ENCODE measurements at regions not wholly inside any gene's neighbourhood (a gene's known extent, or its start where the extent isn't known, plus 50 kb on each side); places are given as distances from the start of the nearest gene placed in this dataset.
A peak's percentile ranks its signal among the peaks of the same experiment; 100 is the strongest.

DNA sequence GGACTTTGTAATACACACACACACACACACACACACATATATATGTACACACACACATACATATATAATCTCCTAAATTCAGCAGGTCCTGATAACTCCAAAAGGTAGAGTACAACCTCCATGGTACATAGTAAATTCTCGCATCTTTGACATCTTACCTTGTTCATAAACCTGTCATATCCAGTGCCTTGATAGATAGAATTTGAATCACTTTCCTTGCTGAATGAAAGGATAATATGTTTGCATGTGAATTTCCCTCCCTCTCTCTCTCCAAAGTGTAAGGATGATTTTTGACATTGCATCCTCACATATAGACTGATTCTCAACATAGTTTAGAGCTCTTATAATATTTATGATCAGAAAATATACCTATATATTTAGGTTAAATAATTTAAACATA is 567.1 kb upstream of the ADGRL2 start:
- DNase-seq (ENCODE audit: low read depth in 1 of 2, low spot score in 1 of 2), result no peak
- H3K27ac ChIP-seq (replicated peaks), result no peak overlapping the region
- no peaks in the 10 kb centered on the region for H3K27me3 ChIP-seq (ENCODE audit: insufficient read depth, poor library complexity, severe bottlenecking)
- no peak overlapping the region for H3K4me3 ChIP-seq (replicated peaks; ENCODE audit: insufficient read depth, low read length)
- TF ChIP-seq, protein P1, sequence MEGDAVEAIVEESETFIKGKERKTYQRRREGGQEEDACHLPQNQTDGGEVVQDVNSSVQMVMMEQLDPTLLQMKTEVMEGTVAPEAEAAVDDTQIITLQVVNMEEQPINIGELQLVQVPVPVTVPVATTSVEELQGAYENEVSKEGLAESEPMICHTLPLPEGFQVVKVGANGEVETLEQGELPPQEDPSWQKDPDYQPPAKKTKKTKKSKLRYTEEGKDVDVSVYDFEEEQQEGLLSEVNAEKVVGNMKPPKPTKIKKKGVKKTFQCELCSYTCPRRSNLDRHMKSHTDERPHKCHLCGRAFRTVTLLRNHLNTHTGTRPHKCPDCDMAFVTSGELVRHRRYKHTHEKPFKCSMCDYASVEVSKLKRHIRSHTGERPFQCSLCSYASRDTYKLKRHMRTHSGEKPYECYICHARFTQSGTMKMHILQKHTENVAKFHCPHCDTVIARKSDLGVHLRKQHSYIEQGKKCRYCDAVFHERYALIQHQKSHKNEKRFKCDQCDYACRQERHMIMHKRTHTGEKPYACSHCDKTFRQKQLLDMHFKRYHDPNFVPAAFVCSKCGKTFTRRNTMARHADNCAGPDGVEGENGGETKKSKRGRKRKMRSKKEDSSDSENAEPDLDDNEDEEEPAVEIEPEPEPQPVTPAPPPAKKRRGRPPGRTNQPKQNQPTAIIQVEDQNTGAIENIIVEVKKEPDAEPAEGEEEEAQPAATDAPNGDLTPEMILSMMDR (IDR thresholded peaks at IDR 0.05; ENCODE audit: insufficient read depth, low read length), result no peak
- TF ChIP-seq, protein P2, sequence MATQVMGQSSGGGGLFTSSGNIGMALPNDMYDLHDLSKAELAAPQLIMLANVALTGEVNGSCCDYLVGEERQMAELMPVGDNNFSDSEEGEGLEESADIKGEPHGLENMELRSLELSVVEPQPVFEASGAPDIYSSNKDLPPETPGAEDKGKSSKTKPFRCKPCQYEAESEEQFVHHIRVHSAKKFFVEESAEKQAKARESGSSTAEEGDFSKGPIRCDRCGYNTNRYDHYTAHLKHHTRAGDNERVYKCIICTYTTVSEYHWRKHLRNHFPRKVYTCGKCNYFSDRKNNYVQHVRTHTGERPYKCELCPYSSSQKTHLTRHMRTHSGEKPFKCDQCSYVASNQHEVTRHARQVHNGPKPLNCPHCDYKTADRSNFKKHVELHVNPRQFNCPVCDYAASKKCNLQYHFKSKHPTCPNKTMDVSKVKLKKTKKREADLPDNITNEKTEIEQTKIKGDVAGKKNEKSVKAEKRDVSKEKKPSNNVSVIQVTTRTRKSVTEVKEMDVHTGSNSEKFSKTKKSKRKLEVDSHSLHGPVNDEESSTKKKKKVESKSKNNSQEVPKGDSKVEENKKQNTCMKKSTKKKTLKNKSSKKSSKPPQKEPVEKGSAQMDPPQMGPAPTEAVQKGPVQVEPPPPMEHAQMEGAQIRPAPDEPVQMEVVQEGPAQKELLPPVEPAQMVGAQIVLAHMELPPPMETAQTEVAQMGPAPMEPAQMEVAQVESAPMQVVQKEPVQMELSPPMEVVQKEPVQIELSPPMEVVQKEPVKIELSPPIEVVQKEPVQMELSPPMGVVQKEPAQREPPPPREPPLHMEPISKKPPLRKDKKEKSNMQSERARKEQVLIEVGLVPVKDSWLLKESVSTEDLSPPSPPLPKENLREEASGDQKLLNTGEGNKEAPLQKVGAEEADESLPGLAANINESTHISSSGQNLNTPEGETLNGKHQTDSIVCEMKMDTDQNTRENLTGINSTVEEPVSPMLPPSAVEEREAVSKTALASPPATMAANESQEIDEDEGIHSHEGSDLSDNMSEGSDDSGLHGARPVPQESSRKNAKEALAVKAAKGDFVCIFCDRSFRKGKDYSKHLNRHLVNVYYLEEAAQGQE (IDR thresholded peaks at IDR 0.05; ENCODE audit: insufficient replicate concordance, low read depth), result no peak
- no peak for TF ChIP-seq SPI1 (IDR thresholded peaks at IDR 0.05; ENCODE audit: borderline replicate concordance, low read depth)

DNA sequence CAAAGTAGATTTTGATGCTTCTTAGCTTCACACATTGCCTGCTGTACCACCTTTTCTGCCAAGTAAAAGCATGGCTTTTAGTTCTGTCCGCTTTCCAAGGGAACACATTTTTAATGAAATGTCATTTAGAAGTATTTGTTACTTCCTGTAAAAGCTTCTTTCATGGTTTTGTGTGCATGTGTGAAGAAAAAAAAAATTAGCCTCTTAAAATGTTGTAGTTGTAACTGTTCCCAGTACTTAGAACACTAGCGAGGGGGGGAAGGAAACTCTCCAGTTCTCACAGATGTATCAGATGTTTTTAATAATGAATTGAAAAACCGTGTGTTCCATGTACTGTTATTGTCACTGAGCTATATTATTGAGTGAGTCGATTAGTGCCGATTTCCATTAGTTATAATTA is 568.3 kb upstream of the ADGRL2 start:
- TF ChIP-seq, protein P1 (IDR thresholded peaks at IDR 0.05; ENCODE audit: insufficient read depth, low read length), result no peak
- TF ChIP-seq GABPA (IDR thresholded peaks at IDR 0.05; ENCODE audit: low read depth), result no peak
- TF ChIP-seq, protein P2 (IDR thresholded peaks at IDR 0.05; ENCODE audit: insufficient replicate concordance, low read depth), result no peak
- no peak for TF ChIP-seq POLR2AphosphoS5 (IDR thresholded peaks at IDR 0.05; ENCODE audit: low read depth)
- TF ChIP-seq SPI1 (IDR thresholded peaks at IDR 0.05; ENCODE audit: borderline replicate concordance, low read depth), result no peak
- H3K27me3 ChIP-seq (ENCODE audit: insufficient read depth, poor library complexity, severe bottlenecking), result no peaks in the 10 kb centered on the region
- DNase-seq (ENCODE audit: low read depth in 1 of 2, low spot score in 1 of 2), result no peak
- H3K4me3 ChIP-seq (replicated peaks; ENCODE audit: insufficient read depth, low read length), result no peak overlapping the region
- H3K27ac ChIP-seq (replicated peaks), result no peak overlapping the region

DNA sequence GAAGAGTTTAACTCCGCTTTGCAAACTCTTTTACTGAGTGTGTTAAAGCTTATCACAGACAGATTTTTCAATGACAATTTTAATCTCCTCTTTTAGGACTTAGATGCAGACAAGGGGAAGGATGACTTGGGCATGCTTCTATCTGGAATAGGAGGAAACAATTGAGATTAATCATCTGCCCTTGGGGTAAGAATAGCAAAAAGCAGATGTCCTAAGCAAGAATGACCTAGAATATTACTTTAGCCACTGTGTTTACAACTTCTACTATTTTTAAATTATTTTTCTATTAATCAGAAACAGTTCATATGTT is 569.0 kb upstream of the ADGRL2 start:
- H3K4me3 ChIP-seq (replicated peaks; ENCODE audit: insufficient read depth, low read length), result no peak overlapping the region
- no peak for DNase-seq (ENCODE audit: low read depth in 1 of 2, low spot score in 1 of 2)
- no peaks in the 10 kb centered on the region for H3K27me3 ChIP-seq (ENCODE audit: insufficient read depth, poor library complexity, severe bottlenecking)
- TF ChIP-seq SPI1 (IDR thresholded peaks at IDR 0.05; ENCODE audit: borderline replicate concordance, low read depth), result no peak
- 0 out of 2 replicates have a peak overlapping the region, but pooled peaks have one; percentile 4 for H3K27ac ChIP-seq (replicated peaks)

DNA sequence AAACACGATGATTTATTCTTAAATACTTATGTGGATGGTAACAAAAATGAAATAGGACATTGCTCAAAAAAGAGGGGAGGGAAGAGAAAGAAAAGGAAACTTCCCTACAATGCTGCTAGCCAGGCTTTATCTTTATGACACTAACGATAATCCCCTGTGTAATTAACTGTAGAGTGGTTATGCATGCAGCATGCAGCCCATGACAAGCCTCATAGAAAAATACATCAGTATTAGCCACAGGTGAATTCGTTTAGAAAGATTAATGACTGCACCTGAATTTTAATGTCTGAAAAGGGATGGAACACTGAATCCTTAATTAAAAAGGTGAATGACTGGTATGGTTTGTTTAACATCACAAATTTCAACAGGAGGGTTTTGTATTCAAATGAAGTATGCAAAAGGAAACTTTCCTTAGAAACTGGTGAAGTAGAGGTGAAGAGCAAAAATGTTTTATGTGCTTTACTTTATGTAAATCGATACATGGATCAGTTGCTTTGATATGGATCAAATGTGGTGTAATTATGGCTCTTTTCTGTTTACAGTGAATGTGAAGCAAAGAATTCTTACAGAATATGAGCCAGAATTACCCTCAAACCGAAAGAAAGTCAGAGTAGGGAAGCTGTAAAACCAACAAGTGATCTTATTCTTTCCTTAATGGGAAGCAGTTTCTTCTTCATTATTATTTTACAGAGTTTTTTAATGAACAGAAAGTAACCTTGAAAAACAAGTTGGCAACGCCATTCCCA is 569.6 kb upstream of the ADGRL2 start:
- no peak overlapping the region for H3K4me3 ChIP-seq (replicated peaks; ENCODE audit: insufficient read depth, low read length)
- no peaks in the 10 kb centered on the region for H3K27me3 ChIP-seq (ENCODE audit: insufficient read depth, poor library complexity, severe bottlenecking)
- DNase-seq (ENCODE audit: low read depth in 1 of 2, low spot score in 1 of 2), result no peak
- TF ChIP-seq GABPA (IDR thresholded peaks at IDR 0.05; ENCODE audit: low read depth), result no peak
- no peak for TF ChIP-seq POLR2AphosphoS5 (IDR thresholded peaks at IDR 0.05; ENCODE audit: low read depth)
- H3K27ac ChIP-seq (replicated peaks), result 0 out of 2 replicates have a peak overlapping the region, but pooled peaks have one; percentile 4

DNA sequence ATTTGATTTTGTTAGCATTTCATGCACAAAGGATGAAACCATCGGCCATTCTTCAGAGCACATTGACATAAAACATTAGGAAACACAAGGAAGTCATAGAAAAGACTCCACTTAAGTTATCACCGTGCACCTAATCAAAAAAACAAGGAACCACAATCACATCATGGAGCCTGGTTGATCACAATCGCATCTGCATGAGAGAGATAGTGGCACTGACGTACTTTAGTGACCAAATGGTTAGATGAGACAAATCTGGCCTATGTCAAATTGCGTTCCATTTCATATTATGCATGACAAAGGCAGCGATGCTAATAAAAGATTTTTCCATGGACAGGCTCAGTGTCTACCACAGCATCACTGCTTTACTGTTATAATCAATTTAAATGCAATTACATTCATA is 571.8 kb upstream of the ADGRL2 start:
- TF ChIP-seq GABPA (IDR thresholded peaks at IDR 0.05; ENCODE audit: low read depth) (no peak), SPI1 (IDR thresholded peaks at IDR 0.05; ENCODE audit: borderline replicate concordance, low read depth) (no peak), POLR2AphosphoS5 (IDR thresholded peaks at IDR 0.05; ENCODE audit: low read depth) (no peak)
- TF ChIP-seq, protein P1 (IDR thresholded peaks at IDR 0.05; ENCODE audit: insufficient read depth, low read length), result no peak
- TF ChIP-seq, protein P2 (IDR thresholded peaks at IDR 0.05; ENCODE audit: insufficient replicate concordance, low read depth), result no peak
- Histone ChIP-seq H3K4me3 (replicated peaks; ENCODE audit: insufficient read depth, low read length) (no peak overlapping the region), H3K27me3 (ENCODE audit: insufficient read depth, poor library complexity, severe bottlenecking) (no peaks in the 10 kb centered on the region), H3K27ac (replicated peaks) (no peak overlapping the region)
- DNase-seq (ENCODE audit: low read depth in 1 of 2, low spot score in 1 of 2), result no peak
